GM18508 (cell line): ENCODE measurements at regions not wholly inside any gene's neighbourhood (a gene's known extent, or its start where the extent isn't known, plus 50 kb on each side); places are given as distances from the start of the nearest gene placed in this dataset.
"Not testable (repeated sequence)": the region's sequence is repeated elsewhere in the genome, so short reads cannot be mapped to it uniquely, and the experiment has no call there.

ENCODE experiments used
- ATAC-seq: cut with Tn5 transposase; IDR thresholded peaks from one replicate; pipeline ENCODE4 v1.9.1; 2021; ENCODE audit warnings: moderate number of reproducible peaks; ENCODE audit not compliant: insufficient read depth, unreplicated experiment

GRCh38 chr5:145660897-145661640 lies 174.1 kb downstream of the PRELID2 start:
- no peak for ATAC-seq

GRCh38 chr5:145658435-145658834 lies 176.7 kb downstream of the PRELID2 start:
- no peak for ATAC-seq

GRCh38 chr5:145652700-145653099 lies 182.4 kb downstream of the PRELID2 start:
- ATAC-seq = not testable (repeated sequence)

- not testable (repeated sequence) for ATAC-seq
Measured at GRCh38 chr5:145647137-145647536, 188.0 kb downstream of the PRELID2 start.

GRCh38 chr5:145643214-145643613 lies 191.9 kb downstream of the PRELID2 start:
- ATAC-seq = not testable (repeated sequence)

GRCh38 chr5:145637396-145637795 lies 197.7 kb downstream of the PRELID2 start:
- ATAC-seq = no peak

GRCh38 chr5:145636371-145636770 lies 198.8 kb downstream of the PRELID2 start:
- ATAC-seq = no peak

- ATAC-seq = no peak
Measured at GRCh38 chr5:145633474-145633873, 201.7 kb downstream of the PRELID2 start.

- no peak for ATAC-seq
Measured at GRCh38 chr5:145632701-145633100, 202.4 kb downstream of the PRELID2 start.

GRCh38 chr5:145629047-145629446 lies 206.1 kb downstream of the PRELID2 start:
- no peak for ATAC-seq

- no peak for ATAC-seq
Measured at GRCh38 chr5:145628525-145628924, 206.6 kb downstream of the PRELID2 start.

GRCh38 chr5:145619806-145620310 lies 215.3 kb downstream of the PRELID2 start:
- ATAC-seq = no peak

- ATAC-seq = not testable (repeated sequence)
Measured at GRCh38 chr5:145616739-145617138, 218.4 kb downstream of the PRELID2 start.

- ATAC-seq = no peak
Measured at GRCh38 chr5:145598983-145599382, 236.2 kb downstream of the PRELID2 start.

- ATAC-seq = no peak
Measured at GRCh38 chr5:145598184-145598583, 237.0 kb downstream of the PRELID2 start.

- no peak for ATAC-seq
Measured at GRCh38 chr5:145591578-145591977, 243.6 kb downstream of the PRELID2 start.

- no peak for ATAC-seq
Measured at GRCh38 chr5:145589063-145589462, 246.1 kb downstream of the PRELID2 start.

GRCh38 chr5:145588558-145588957 lies 246.6 kb downstream of the PRELID2 start:
- no peak for ATAC-seq

- no peak for ATAC-seq
Measured at GRCh38 chr5:145588113-145588512, 247.0 kb downstream of the PRELID2 start.

GRCh38 chr5:145587710-145588109 lies 247.4 kb downstream of the PRELID2 start:
- ATAC-seq = no peak

GRCh38 chr5:145587308-145587672 lies 247.9 kb downstream of the PRELID2 start:
- no peak for ATAC-seq

- ATAC-seq = no peak
Measured at GRCh38 chr5:145586661-145587307, 248.4 kb downstream of the PRELID2 start.
